HepG2 (cell line): ENCODE measurements at regions not wholly inside any gene's neighbourhood (a gene's known extent, or its start where the extent isn't known, plus 50 kb on each side); places are given as distances from the start of the nearest gene placed in this dataset.

Source experiments
- EP300 ChIP-seq, 3 experiments: sonication (generic) in 1 of 3; formaldehyde crosslinking in 1 of 3; IDR thresholded peaks; 2 replicates each; pipeline versions ENCODE4 v1.5.1 to v1.6.1; 2011 to 2020; ENCODE audit warnings: low read depth in 2 of 3, low read length in 2 of 3, borderline replicate concordance in 1 of 3, improper control_type of control experiment in 1 of 3, mild to moderate bottlenecking in 1 of 3, missing genetic modification reagents in 1 of 3, moderate library complexity in 1 of 3
- GTF2F1 ChIP-seq: fragments of 150-350 bp; IDR thresholded peaks from 2 replicates; pipeline ENCODE4 v1.6.1; 2014; ENCODE audit warnings: low read length
- NFE2L1 ChIP-seq: sonication (generic); formaldehyde crosslinking; IDR thresholded peaks from 2 replicates; pipeline ENCODE4 v1.4.0; 2020; ENCODE audit warnings: missing genetic modification reagents, mild to moderate bottlenecking, borderline replicate concordance

- no peak for TF ChIP-seq EP300 (IDR thresholded peaks at IDR 0.05; ENCODE audit: low read depth in 2 of 2, low read length in 2 of 2)
- no peak for TF ChIP-seq EP300 (CRISPR knock-in tag; IDR thresholded peaks at IDR 0.05; ENCODE audit: borderline replicate concordance)
- TF ChIP-seq NFE2L1 (CRISPR knock-in tag), result no peak
- no peak for TF ChIP-seq GTF2F1
Measured at GRCh38 chr3:43902415-43902814, 211.7 kb downstream of the ABHD5 start.
